ENCODE measurements at regions not wholly inside any gene's neighbourhood (a gene's known extent, or its start where the extent isn't known, plus 50 kb on each side); places are given as distances from the start of the nearest gene placed in this dataset.

DNA sequence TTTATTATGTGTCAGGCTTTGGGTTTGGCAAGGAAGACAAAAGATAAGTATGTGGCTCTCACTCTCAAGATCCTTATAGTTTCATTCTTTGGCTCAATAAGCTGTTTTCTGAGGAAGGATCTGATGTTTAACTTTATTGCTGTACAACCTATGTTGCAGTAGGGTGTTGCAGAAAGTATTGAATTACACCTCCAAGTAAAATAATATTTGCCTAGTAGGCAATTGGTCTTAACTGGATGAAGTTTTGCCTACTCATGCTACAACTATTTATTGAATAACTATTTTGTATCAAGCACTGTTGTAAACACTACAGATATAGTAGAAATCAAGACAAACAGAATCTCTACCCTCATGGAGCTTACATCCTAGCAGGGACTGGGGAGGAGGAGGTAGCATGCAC is 169.7 kb downstream of the TAF11L14 start:
- Mint-ChIP-seq H3K27ac (no peak overlapping the region), H3K36me3 (ENCODE audit: low read depth) (no peaks in the 10 kb centered on the region), H3K9me3 (no peaks in the 10 kb centered on the region), H3K4me1 (peaks cover 19% of the 10 kb centered on the region; the same call in 2 of the 3 replicates), H3K4me3 (no peak overlapping the region), H3K27me3 (ENCODE audit: insufficient read depth, low read depth, poor library complexity) (no peaks in the 10 kb centered on the region)
- Histone ChIP-seq H3K36me3 (ENCODE audit: insufficient read depth) (no peaks in the 10 kb centered on the region), H2AFZ (no peak overlapping the region), H3K79me2 (replicated peaks; ENCODE audit: insufficient read depth) (no peaks in the 10 kb centered on the region), H4K20me1 (replicated peaks; ENCODE audit: insufficient read depth) (no peaks in the 10 kb centered on the region), H3F3A (replicated peaks; ENCODE audit: low read depth) (no peaks in the 10 kb centered on the region), H3K27ac (ENCODE audit: low read depth) (no peak overlapping the region), H3K27me3 (ENCODE audit: insufficient read depth) (no peaks in the 10 kb centered on the region), H3K4me2 (no peak overlapping the region), H3K4me3 (no peak overlapping the region), H3K4me1 (ENCODE audit: insufficient read depth) (peaks cover 9% of the 10 kb centered on the region; the same call in 1 of the 2 replicates), H3K9me2 (ENCODE audit: insufficient read depth) (no peaks in the 10 kb centered on the region)
- TF ChIP-seq, protein P1, sequence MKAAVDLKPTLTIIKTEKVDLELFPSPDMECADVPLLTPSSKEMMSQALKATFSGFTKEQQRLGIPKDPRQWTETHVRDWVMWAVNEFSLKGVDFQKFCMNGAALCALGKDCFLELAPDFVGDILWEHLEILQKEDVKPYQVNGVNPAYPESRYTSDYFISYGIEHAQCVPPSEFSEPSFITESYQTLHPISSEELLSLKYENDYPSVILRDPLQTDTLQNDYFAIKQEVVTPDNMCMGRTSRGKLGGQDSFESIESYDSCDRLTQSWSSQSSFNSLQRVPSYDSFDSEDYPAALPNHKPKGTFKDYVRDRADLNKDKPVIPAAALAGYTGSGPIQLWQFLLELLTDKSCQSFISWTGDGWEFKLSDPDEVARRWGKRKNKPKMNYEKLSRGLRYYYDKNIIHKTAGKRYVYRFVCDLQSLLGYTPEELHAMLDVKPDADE (IDR thresholded peaks at IDR 0.05): no peak
- TF ChIP-seq CREB1 (CRISPR knock-in tag; IDR thresholded peaks at IDR 0.05; ENCODE audit: low read depth) (no peak), EZH2phosphoT487 (IDR thresholded peaks at IDR 0.05; ENCODE audit: unreplicated experiment) (no peak), NANOG (IDR thresholded peaks at IDR 0.05; ENCODE audit: borderline replicate concordance) (no peak)
- TF ChIP-seq, protein P2, sequence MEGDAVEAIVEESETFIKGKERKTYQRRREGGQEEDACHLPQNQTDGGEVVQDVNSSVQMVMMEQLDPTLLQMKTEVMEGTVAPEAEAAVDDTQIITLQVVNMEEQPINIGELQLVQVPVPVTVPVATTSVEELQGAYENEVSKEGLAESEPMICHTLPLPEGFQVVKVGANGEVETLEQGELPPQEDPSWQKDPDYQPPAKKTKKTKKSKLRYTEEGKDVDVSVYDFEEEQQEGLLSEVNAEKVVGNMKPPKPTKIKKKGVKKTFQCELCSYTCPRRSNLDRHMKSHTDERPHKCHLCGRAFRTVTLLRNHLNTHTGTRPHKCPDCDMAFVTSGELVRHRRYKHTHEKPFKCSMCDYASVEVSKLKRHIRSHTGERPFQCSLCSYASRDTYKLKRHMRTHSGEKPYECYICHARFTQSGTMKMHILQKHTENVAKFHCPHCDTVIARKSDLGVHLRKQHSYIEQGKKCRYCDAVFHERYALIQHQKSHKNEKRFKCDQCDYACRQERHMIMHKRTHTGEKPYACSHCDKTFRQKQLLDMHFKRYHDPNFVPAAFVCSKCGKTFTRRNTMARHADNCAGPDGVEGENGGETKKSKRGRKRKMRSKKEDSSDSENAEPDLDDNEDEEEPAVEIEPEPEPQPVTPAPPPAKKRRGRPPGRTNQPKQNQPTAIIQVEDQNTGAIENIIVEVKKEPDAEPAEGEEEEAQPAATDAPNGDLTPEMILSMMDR (conservative IDR thresholded peaks at IDR 0.05; ENCODE audit: low read depth in 2 of 2): no peak
- DNase-seq (ENCODE audit: low spot score): no peak
- no peak for ATAC-seq

DNA sequence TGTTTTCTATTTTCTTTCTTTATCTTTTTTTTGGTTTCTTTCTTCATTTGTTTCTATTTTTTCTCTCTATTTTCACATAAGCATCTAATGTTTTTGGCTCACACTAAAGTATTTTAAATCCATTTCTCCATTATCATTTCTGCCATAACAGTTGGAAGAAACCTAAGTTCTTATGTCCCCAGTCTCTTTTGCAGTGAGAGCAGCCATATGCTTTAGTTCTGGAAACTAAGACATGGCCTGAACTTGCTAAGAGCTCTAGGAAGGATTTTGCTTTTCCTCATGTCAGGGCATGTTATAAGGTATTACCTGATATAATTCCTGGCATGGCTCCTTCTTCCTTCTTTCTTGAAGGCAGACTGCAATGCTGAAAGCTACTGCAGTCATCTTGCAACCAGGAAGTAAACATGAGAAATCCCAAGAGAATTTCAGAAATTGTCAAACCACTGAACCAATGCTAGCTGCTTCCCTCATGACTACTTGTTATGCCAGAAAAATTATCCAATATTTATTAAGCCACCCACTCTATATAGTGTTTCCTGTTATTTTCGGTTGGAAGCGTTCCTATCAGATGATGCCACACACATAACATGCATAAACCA is 171.1 kb downstream of the TAF11L14 start:
- H3K36me3 Mint-ChIP-seq (ENCODE audit: low read depth): no peaks in the 10 kb centered on the region
- H3K9me3 Mint-ChIP-seq: no peaks in the 10 kb centered on the region
- ATAC-seq (no peak), DNase-seq (ENCODE audit: low spot score) (no peak)
- Histone ChIP-seq H3K79me2 (replicated peaks; ENCODE audit: insufficient read depth) (no peaks in the 10 kb centered on the region), H3K4me2 (no peak overlapping the region), H3F3A (replicated peaks; ENCODE audit: low read depth) (no peaks in the 10 kb centered on the region), H3K9me2 (ENCODE audit: insufficient read depth) (no peaks in the 10 kb centered on the region), H3K27me3 (ENCODE audit: insufficient read depth) (no peaks in the 10 kb centered on the region), H2AFZ (no peak overlapping the region), H3K4me1 (ENCODE audit: insufficient read depth) (peaks cover 9% of the 10 kb centered on the region; the same call in 1 of the 2 replicates), H3K4me3 (no peak overlapping the region), H3K27ac (ENCODE audit: low read depth) (no peak overlapping the region), H3K36me3 (ENCODE audit: insufficient read depth) (no peaks in the 10 kb centered on the region), H4K20me1 (replicated peaks; ENCODE audit: insufficient read depth) (no peaks in the 10 kb centered on the region)
- no peaks in the 10 kb centered on the region for H3K27me3 Mint-ChIP-seq (ENCODE audit: insufficient read depth, low read depth, poor library complexity)
- H3K4me1 Mint-ChIP-seq: peaks cover 19% of the 10 kb centered on the region; the same call in 2 of the 3 replicates
- H3K4me3 Mint-ChIP-seq: no peak overlapping the region
- TF ChIP-seq ZNF331 (CRISPR knock-in tag; IDR thresholded peaks at IDR 0.05; ENCODE audit: low read depth) (no peak), JUNB (IDR thresholded peaks at IDR 0.05; ENCODE audit: unreplicated experiment) (no peak), EZH2 (IDR thresholded peaks at IDR 0.05; ENCODE audit: low read depth, unreplicated experiment) (no peak)
- no peak overlapping the region for H3K27ac Mint-ChIP-seq
